WI38 (cell line): ENCODE measurements at regions not wholly inside any gene's neighbourhood (a gene's known extent, or its start where the extent isn't known, plus 50 kb on each side); places are given as distances from the start of the nearest gene placed in this dataset.
"Not testable (repeated sequence)": the region's sequence is repeated elsewhere in the genome, so short reads cannot be mapped to it uniquely, and the experiment has no call there.

ENCODE experiments used
- H3K4me3 ChIP-seq: 2 replicates; pipeline ENCODE4 v1.5.1; 2011; ENCODE audit warnings: low read depth, mild to moderate bottlenecking, control low read depth, low read length
- TF ChIP-seq, protein P1 (sequence below): IDR thresholded peaks from 2 replicates; pipeline ENCODE4 v1.5.1; 2012; ENCODE audit warnings: low read depth, mild to moderate bottlenecking, control low read depth, low read length

- TF ChIP-seq, protein P1, sequence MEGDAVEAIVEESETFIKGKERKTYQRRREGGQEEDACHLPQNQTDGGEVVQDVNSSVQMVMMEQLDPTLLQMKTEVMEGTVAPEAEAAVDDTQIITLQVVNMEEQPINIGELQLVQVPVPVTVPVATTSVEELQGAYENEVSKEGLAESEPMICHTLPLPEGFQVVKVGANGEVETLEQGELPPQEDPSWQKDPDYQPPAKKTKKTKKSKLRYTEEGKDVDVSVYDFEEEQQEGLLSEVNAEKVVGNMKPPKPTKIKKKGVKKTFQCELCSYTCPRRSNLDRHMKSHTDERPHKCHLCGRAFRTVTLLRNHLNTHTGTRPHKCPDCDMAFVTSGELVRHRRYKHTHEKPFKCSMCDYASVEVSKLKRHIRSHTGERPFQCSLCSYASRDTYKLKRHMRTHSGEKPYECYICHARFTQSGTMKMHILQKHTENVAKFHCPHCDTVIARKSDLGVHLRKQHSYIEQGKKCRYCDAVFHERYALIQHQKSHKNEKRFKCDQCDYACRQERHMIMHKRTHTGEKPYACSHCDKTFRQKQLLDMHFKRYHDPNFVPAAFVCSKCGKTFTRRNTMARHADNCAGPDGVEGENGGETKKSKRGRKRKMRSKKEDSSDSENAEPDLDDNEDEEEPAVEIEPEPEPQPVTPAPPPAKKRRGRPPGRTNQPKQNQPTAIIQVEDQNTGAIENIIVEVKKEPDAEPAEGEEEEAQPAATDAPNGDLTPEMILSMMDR = no peak
- H3K4me3 ChIP-seq = no peak overlapping the region
Measured at GRCh38 chr3:72515281-72515680, 333.0 kb downstream of the SHQ1 start.

DNA sequence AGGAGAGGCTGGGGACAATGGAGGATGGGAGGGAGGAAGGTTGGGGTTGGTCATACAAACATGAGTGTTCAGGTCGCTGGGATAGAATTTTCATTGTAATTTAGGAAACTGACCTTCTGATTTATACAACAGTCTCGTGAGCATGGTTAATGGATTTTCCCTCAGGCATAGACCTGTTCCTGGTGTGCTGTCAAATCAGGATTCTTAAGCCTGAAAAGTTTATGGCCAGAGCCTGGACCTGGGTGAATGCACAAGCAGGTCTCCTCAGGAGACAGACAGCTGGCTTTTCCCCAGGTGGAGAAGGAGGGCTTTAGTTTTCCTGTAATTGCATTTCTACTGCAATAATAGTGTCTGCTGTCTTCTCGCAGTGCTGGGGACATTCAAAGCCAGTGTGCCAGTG, 338.0 kb downstream of the SHQ1 start:
- no peak overlapping the region for H3K4me3 ChIP-seq
- TF ChIP-seq, protein P1 = no peak

DNA sequence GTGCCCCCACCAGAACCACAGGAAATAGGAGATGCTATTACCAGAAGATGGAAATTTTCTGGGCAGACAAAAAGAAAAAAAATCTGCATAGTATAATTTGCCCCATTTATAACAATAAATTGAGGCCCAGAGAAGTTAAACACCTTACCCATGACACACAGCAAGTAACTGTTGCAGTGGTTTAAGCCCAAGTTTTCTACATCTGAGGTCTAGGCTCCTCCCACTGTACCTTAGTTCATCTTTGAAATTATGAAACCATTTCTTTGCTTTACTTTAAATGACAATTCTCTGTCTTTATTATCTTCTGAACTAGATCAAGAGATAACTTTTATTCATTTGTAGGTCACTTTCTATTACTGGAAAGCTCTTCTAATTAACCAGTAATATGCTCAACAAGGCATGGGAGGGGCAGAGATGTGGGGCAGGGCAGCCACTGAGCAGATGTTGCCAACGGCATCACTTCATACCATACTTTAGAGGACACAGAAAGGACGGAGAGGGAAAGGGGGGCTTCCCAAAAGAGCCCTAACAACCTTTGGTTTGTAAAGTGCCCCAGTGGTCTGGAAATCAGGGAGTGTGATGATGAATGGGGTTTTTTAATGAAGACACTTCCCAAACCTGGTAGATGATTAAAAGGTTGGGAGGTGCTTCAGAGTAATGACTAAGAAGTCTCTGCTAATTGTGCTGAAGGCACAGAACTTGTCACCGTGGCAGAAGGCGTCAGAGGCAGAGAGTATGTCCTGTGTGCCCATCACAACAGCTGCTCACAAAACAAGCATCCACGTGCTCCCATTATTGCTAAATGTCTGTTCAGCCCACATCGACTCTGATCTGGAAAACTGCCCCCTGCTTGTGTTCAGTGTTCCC, 342.5 kb downstream of the SHQ1 start:
- no peak overlapping the region for H3K4me3 ChIP-seq

DNA sequence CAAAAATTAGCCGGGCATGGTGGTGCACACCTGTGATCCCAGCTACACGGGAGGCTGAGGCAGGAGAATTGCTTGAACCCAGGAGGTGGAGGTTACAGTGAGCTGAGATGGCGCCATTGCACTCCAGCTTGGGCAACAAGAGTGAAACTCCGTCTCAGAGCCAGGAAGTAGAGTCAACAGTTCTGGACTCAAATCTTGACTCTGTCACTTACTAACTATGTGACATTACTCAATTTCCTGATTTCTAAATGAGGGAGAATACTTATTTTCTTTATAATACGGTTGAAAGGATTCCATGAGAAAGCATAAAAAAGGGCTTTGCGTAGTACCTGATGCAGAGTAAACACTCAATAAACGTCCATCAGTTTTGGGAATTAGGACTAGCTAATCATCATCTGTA, 350.7 kb downstream of the SHQ1 start:
- not testable (repeated sequence) for H3K4me3 ChIP-seq

More for the DNA sequence above, 342.5 kb downstream of the SHQ1 start:
- TF ChIP-seq, protein P1 = no peak

- H3K4me3 ChIP-seq = no peak overlapping the region
- TF ChIP-seq, protein P1 = no peak
Measured at GRCh38 chr3:72496051-72496670, 352.1 kb downstream of the SHQ1 start.

DNA sequence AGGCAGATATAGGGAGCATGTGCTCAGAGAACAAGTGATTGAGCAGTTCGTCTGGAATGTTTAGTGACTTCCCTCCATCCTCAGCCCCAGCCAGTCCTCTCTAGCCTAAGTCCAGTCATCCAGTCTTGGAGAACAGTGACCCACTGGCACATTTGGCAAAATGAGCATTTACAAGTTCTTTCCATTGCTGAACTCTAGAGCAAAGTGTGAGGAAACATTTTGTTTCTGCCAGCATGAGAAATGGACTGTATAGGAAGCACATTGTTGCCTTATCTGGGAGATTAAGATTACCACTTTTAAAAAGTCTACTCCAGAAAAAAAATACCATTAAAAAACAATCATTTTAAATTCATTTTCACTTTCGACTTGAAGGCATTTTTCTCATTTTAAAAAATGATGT, 353.6 kb downstream of the SHQ1 start:
- TF ChIP-seq, protein P1 = no peak
- no peak overlapping the region for H3K4me3 ChIP-seq

GRCh38 chr3:72494130-72494529, 354.1 kb downstream of the SHQ1 start:
- TF ChIP-seq, protein P1 = no peak
- H3K4me3 ChIP-seq = no peak overlapping the region
